GM18519 (cell line): ENCODE measurements at regions not wholly inside any gene's neighbourhood (a gene's known extent, or its start where the extent isn't known, plus 50 kb on each side); places are given as distances from the start of the nearest gene placed in this dataset.

Experiments used
- ATAC-seq: cut with Tn5 transposase; IDR thresholded peaks from one replicate; pipeline ENCODE4 v1.9.1; 2021; ENCODE audit warnings: mild to moderate bottlenecking, moderate library complexity; ENCODE audit not compliant: unreplicated experiment, low FRiP score

GRCh38 chr4:10181745-10182445, 65.3 kb upstream of the WDR1 start:
- no peak for ATAC-seq

GRCh38 chr4:10180927-10181744, 64.5 kb upstream of the WDR1 start:
- ATAC-seq: peak; percentile 98

GRCh38 chr4:10180603-10180926, 64.0 kb upstream of the WDR1 start:
- ATAC-seq: no peak

- no peak for ATAC-seq
Measured at GRCh38 chr4:10179957-10180602, 63.5 kb upstream of the WDR1 start.

GRCh38 chr4:10178763-10179162, 62.2 kb upstream of the WDR1 start:
- no peak for ATAC-seq

GRCh38 chr4:10175626-10176025, 59.0 kb upstream of the WDR1 start:
- ATAC-seq: no peak

- no peak for ATAC-seq
Measured at GRCh38 chr4:10173754-10174749, 57.5 kb upstream of the WDR1 start.

- no peak for ATAC-seq
Measured at GRCh38 chr4:10173037-10173753, 56.6 kb upstream of the WDR1 start.

GRCh38 chr4:10172278-10172921, 55.8 kb upstream of the WDR1 start:
- no peak for ATAC-seq

GRCh38 chr4:10171055-10171454, 54.5 kb upstream of the WDR1 start:
- ATAC-seq: no peak

- no peak for ATAC-seq
Measured at GRCh38 chr4:10169839-10170387, 53.3 kb upstream of the WDR1 start.

GRCh38 chr4:10168151-10168550, 51.6 kb upstream of the WDR1 start:
- ATAC-seq: no peak

GRCh38 chr4:10167201-10167600, 50.6 kb upstream of the WDR1 start:
- ATAC-seq: no peak
